Mesenteric fat pad (tissue), 1 donor: ENCODE measurements at regions not wholly inside any gene's neighbourhood (a gene's known extent, or its start where the extent isn't known, plus 50 kb on each side); places are given as distances from the start of the nearest gene placed in this dataset.

ENCODE experiments used
- DNase-seq: peaks from one replicate; pipeline ENCODE4 v3.0.0-alpha.2; 2020; ENCODE audit warnings: low spot score
- donor health status: DM: yes; HTN: yes; CAD: no.

- peak; percentile 24 for DNase-seq
Measured at GRCh38 chr21:10270211-10270610, 251.2 kb upstream of the TPTE start.

GRCh38 chr21:10271666-10272207 lies 249.6 kb upstream of the TPTE start:
- peak; percentile 72 for DNase-seq

GRCh38 chr21:10272216-10272615 lies 249.2 kb upstream of the TPTE start:
- DNase-seq = peak; percentile 30

DNA sequence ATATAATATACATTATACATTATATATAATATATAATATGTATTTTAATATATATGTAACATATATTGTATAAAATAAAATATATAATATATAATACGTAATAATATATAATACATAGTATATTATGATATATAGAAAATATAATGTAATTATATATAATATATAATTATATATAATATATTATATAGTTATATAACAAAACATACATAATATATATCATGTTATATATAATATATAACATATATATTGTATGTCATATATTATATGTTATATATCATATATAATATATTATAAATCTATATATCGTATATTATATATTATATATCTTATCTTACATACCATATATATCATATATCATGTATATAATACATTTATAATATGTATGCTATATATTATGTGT lies 248.2 kb upstream of the TPTE start:
- no peak for DNase-seq

DNA sequence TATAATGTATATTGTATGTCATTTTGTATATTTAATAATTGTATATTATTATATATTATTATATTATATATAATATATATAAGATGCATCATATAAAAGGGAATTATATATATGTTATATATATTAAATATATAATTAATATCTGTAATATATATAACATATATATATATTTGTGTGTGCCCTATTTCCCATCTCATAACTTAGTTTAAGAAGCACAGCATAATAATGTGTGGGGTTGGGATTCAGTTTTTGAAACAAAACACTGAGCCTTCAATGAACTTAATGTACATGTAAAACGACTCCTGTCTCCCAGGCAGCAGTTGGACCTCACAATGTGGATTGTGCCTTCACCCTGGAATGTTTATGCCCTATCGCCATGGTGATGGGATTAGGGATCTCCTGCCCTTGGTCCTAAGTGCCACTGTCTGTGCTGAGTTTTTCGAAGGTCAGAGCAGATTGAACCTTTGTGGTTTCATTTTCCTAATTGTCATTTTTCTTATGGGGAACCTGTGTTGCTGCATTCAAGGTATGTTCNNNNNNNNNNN lies 247.5 kb upstream of the TPTE start:
- peak; percentile 45 for DNase-seq
